GM19468 (cell line): ENCODE measurements at regions not wholly inside any gene's neighbourhood (a gene's known extent, or its start where the extent isn't known, plus 50 kb on each side); places are given as distances from the start of the nearest gene placed in this dataset.

Experiments
- ATAC-seq: cut with Tn5 transposase; IDR thresholded peaks from one replicate; pipeline ENCODE4 v1.9.1; 2021; ENCODE audit warnings: mild to moderate bottlenecking, moderate library complexity, moderate number of reproducible peaks; ENCODE audit not compliant: unreplicated experiment; ENCODE audit errors: extremely low read depth

DNA sequence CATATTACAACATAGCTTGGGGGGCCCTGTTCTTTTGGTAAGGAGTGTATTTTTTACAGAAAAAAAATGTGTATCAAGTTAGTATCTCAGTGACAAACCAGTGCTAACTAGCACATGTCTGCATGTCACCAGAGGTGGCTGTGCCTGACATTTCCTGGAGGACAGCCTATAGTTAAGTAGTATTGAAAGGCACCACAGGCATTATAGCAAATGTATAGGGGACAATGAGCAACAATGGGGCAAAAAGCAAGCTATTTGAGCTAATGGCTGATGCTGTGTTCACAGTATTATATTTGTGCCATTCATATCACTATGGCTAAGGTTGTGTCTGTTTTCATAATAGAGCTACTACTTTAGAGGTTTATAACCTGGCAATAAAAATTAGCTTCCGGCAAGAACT lies 1644.0 kb downstream of the MAT2B start:
- ATAC-seq: no peak

DNA sequence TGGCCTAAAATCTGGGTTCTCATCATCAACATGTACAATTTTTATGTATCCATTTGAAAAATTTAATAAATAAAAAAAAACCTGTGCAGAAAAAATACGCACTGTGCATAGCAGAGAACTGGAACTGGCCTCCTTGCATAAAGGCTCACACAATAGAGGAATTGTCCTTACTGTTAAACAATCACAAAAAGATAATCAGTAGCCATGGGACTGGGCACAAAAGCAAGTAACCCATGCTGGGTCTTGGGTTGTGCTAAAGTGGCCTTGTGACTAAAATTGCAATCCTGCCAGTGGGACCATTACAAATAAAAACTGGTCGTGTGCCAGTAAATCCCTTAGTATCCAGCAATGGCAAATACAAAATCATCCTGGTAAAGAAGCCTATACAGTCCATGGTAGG lies 1646.6 kb downstream of the MAT2B start:
- no peak for ATAC-seq

DNA sequence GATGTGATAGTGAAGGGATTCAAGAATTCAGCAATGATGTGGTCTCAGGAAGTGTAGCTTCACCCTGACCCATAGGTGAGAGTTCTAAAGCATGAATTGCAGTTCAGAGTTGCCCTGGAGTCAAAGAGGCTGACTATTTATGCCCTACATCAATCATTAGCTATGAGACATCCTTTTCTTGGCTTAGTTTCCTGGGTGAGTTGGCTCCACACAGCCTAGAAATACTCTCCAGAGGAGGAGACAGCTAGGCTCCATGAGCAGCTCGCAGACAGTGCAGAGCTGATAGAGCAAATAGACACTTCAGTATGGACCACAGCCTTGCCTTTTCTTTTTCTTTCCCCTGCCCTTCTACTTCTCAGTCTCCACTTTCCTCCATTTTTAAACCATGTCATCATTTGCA lies 1651.8 kb downstream of the MAT2B start:
- no peak for ATAC-seq

DNA sequence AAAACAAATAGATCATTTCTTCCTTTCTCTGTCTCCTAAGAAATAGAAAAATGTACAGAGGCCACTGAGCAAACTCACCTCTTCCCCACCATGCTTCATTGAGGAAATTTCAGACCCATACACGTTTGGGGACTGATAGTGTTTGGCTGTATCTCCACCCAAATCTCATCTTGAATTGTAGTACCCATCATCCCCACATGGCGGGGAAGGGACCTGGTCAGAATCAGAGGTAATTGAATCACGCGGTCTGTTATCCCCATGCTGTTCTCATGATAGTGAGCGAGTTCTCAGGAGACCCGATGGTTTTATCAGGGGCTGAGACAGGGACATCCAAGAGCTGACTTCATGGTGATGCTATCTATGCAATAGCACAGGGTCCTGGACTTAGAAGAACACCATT lies 1655.8 kb downstream of the MAT2B start:
- no peak for ATAC-seq

DNA sequence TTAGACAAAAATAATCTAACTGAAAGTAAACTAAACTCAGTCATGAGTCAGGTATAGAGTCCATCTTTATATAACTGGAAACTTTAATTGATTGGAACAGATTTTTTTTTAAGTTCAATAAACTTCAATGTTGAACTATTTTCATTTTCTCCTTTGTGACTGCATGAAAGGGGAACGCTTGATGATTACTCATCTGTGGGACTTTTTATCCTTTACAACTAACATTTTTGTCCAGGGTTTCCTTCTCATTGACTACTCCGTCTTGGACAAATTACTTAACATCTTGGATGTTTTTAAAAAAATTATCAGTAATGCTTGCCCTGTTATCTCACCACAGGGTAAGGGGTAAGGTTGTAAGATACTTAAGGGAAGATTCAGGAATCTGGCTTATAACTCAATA lies 1658.4 kb downstream of the MAT2B start:
- ATAC-seq: no peak

DNA sequence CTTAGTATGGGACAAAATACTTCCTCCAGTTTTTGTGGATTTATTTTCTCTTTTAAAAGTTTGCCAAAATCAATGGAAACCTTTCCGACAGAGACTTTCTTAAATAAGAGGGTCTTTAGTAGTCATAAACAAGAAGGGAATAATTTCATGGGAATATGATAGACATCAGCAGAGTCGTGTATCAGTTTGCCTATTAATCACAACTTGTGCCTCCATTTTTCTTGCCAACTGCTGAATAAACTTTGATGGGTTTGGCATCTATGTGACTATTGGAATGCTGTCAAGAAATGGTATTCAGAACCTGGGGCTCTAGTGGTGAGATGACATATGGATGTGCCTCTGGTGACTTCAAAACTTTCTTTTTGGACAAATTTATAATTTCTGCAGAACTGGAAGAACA lies 1668.2 kb downstream of the MAT2B start:
- ATAC-seq: no peak

DNA sequence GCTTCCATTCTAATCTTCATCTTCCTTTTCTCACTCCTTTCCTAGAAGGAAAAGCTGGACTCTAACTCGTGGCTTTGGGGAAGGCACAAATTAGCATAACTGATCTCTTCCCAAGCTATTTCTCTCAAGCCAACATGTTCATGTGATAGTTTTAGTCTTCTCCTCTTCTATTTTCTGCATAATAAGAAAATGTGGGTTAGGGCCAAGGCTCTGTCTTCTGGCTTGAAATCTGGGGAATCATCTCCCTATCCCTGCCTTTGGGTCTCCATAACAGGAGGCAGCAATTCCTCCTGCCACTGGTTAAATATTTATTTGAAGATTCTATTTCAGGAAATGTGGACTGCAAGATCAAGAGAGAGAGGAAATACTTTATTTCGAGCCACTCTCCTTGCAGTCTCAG lies 1669.6 kb downstream of the MAT2B start:
- ATAC-seq: no peak

DNA sequence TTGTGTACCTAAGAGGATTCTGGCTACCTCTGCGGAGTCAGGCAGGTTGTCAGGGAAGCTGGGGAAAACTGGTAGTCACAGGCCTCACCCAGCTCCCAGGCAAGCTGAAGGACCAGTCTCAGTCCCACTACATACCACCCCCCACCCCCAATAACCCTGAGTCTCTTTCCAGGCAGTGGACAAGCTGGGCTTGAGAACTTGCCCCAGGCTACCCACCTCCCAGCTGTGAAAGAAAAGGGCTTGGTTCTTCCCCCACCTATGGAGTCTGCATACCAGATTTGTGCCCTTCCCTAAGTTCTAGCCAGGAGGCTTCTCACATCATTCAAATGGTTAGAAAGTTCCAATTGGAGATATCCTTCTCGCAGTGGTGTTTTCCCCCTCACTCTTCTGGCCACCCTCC lies 1678.8 kb downstream of the MAT2B start:
- no peak for ATAC-seq

DNA sequence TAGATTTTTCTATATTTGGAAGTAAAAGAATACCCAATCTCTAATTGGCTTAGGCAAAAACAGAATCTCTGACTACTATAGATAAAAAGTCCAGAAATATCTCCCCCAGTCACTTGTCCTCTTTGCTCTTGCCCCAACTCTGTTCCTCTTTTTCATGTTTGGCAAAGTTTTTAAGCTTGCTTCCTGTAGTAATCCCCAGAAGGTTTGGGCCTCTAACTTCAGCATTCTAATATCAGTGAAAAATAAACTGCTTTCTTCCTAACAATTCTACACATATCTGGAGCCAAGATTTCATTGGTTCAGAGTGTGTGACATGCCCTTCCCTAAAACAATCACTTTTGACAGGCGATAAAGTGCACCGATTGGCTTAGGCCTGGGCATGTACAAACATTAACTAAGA lies 1680.3 kb downstream of the MAT2B start:
- no peak for ATAC-seq

DNA sequence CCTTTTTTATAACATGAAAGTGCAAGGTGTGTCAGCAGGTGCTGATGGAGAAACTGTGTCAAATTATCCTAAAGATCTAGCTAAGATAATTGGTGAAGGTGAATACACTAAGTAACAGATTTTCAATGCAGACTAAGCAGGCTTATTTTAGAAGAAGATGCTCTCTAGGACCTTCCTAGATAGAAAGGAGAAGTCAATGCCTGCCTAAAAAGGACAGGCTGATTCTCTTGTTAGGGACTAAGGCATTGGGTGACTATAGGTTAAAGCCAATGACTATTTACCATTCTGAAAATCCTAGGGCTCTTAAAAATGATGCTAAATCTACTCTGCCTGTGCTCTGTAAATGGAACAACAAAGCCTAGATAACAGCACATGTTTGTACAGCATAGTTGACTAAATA lies 1682.4 kb downstream of the MAT2B start:
- no peak for ATAC-seq

DNA sequence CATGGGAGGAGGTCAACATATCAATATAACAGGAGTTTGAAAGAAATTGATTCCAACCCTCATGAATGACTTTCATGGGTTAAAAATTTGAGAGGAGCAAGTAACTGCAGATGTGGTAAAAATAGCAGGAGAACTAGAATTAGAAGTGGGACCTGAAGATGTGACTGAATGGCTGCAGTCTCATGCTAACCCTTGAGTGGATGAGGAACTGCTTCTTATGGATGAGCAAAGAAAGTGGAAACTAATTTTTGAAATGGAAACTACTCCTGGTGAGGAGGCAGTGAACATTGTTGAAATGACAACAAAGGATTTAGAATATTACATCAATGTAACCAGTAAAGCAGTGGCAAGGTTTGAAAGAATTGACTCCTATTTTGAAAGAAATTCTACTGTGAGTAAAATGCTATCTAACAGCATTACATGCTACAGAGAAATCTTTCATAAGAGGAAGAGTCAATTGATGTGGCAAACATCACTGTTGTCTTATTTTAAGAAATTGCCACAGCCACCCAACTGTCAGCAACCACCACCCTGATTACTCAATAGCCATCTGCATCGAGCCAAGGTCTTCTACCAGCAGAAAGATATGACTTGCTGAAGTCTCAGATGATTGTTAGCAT lies 1683.2 kb downstream of the MAT2B start:
- no peak for ATAC-seq

DNA sequence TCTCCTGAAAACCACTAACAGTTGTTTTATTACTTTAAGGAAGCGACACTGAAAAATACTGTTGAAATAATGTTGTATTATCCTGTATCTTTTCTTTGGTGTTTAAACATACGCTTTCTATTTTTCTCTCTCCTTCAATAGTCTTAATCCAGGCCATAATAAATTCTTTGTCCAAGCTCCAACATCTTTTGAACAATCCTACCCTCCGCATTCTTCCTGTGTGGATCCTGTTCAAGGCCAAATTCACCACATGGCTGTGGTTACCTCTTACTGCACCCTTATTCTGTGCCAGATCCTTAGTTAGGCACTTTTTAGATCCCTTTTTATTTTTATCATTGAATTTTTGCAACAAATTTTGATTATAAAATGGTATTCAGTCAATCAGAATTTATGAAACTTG lies 1691.5 kb downstream of the MAT2B start:
- no peak for ATAC-seq

DNA sequence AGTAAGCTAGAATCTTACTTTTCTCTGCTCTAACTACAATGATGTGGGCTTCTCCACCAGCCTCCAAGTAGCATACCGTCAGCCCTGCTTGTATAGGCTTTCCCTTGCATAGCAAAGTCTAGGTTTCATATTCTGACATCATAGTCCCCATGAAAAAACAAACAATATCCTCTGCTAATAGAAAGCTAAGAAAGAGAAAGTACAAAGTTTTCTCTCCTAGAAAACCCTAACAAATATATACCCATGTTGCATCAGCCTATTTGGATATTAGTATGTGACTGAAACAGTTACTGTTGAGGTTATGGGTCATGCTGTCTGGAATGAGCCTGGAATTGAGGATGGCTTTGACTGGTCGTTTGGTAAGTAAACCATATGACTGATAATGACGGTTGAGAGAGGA lies 1696.0 kb downstream of the MAT2B start:
- ATAC-seq: no peak

DNA sequence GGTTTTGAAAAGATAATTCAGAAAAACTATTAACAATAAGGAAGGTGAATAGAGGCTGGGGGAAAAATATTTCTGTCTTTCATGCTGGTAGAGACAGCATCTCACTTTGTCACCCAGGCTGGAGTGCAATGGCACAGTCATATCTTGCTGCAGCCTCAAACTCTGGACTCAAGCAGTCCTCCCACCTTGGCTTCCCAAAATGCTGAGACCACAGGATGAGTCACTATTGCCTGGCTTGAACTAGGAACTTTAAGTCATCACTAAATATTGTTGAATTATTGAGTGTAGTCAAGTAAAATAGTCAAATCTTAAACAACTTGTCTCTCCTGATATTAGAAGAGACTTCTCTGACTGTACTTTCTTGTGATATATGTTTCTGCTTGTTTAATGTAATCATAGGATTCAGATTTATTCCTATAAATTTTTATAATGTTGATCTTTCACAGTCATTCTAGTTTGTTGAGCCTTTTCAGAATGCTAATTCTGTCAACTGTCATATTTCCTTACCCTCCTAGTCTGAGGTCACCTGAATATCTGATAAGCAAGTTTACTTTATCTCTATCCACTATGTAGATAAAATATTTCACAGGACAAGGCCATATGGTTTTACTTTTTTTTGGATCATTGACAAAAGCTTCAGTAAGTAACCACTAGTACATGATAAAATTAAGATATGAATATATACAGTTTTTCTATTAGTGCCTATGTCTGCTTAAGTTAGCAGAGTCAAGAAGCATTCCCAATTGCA lies 1696.5 kb downstream of the MAT2B start:
- no peak for ATAC-seq

DNA sequence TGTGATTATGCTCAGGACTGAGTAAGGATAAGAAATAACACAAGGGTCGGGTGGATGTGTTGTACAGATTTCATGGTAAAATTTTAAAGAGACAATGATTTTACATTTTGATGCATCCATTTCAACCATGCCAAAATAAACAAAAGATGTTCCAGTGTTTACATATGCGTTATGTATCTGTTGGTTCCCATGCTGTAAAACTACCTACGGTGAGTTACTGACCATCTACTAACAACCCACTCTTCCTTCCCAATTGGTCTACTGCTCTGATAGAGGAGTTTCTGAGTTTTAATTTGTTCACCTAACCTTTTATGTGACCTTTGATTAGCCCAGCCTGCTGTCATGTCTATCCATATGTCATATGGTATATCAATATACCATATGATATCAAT lies 1697.1 kb downstream of the MAT2B start:
- no peak for ATAC-seq

DNA sequence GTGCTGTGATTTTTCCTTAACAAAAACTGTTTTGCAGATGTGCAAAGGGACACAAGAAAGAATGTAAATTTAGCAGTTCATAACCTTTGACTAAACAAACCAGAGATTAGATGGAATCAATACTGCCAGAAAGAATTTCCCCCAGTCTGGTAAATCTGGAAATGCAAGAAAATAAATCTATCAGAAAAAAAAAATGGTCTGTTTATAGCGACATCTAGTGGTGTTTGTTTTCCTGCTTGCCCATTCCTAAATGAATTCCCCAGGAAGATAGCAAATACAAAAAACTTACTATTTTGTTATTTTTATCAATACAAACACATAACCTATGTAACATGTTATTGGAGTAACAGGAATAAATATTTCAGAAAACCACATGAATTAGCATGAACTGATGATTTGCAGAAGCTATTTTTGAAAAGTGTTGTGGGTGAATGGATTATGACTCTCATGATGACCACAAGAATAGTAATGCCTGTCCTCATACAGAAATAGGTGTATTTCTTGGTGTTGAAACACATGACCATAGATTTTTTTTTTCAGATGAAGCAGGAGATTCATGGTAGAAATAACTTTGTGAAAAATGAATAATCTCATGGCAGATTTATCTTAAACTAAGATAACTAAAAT lies 1703.8 kb downstream of the MAT2B start:
- no peak for ATAC-seq

DNA sequence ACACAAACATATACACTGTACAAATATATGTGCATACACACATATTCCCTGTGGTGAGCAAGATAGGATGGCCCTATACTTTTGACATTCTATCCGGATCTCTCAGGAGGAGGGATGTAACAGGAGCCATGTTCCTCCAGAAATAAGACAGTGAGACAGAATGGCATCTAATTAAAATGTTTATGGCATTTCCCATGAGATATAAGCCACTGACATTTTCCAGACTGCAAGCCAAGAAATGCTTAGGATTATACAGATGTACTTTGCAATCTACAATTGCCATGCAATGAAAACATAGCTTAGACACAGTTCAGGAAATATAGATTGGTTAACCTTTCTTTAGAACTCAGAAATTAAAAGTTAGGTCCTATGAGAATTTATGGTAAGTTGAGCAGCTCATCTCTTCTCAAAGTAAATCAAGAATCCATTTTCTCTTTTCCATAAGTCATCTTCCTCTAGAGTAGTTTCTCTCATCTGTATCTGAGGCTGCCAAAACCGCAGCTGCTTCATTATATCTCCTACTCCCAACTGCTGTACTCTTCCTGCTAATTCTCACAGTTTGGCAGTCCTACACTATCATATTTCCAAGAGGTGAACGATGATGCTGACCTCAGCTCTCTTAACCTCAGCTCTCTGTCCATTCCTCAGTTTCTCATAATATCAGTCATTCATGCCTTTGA lies 1719.1 kb downstream of the MAT2B start:
- no peak for ATAC-seq

DNA sequence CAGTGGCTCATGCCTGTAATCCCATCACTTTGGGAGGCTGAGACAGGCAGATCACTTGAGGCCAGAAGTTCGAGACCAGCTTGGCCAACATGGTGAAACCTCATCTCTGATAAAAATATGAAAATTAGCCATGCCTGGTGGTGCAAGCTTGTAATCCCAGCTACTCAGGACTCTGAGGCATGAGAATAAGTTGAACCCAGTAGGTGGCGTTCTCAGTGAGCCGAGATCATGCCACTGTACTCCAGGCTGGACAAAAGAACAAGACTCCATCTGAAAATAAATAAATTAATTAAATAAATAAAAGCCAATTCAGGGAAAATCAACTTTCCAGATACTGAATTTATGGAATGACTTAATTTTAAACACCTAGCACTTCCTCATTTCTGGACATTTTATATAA lies 1722.1 kb downstream of the MAT2B start:
- no peak for ATAC-seq

DNA sequence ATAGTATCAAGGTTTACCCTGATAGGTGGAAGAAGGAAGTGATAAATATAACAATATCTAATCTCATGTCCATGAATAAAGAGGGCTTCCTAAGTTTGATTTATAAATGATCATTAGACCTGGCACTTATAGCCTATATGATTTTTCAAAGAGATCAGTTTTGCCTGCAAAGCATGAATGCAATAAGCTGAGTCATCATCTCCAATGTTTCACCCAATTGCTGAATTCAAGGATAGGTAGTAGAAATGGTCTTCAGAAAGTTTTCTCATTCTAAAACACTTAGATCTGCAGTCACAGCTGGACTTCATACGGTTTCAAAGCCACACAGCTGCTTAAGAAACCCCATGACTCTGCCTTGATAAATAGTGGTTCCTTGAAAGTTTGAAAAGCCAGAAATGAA lies 1722.8 kb downstream of the MAT2B start:
- no peak for ATAC-seq

DNA sequence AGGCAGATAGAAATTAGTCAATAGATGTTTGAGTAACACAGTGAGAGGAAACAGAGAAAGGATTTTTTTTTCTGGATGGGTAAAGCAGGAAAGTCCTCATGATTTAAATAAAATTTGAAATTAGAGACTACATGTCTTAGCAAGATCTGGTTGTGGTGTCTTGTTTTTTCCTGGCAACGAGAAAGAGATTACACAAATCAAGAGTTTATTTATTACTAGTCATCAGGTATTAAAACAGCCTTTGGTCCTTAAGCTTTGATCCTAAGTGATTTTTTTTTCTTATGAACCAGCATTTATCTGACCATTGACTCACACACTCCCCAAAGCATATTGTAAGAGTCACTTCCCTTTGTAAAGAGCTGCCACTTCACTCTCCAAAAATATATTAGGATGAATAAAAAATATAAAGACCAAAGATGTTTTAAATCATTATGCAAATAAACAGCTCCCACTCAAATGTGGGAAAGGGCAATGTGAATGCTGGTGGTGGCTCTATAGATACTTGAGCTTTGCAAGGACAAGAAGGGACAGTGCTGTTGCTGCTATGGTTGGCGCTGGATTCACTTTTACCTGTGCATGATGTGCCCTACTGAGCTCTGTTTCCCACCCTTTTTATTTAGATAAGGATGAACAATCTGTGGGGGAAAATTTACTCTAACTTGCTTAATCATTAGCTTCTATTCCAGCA lies 1726.5 kb downstream of the MAT2B start:
- ATAC-seq: no peak
